Right lobe of liver (tissue), 6 donors: ENCODE measurements at regions not wholly inside any gene's neighbourhood (a gene's known extent, or its start where the extent isn't known, plus 50 kb on each side); places are given as distances from the start of the nearest gene placed in this dataset.

Experiments used
- ATAC-seq, 4 donors: fragments of 200-7000 bp; cut with Tn5 transposase; one replicate each; pipeline ENCODE4 v1.9.1; 2020; ENCODE audit warnings: mild to moderate bottlenecking in 4 of 4, moderate library complexity in 4 of 4
- DNase-seq, 3 donors: peaks; one replicate each; pipeline ENCODE4 v3.0.0-alpha.2; 2020
- H3K27ac ChIP-seq, 3 donors: fragments of 200-600 bp; one replicate each; pipeline ENCODE4 v1.8.0; 2022
- H3K27me3 ChIP-seq, 2 donors: fragments of 200-600 bp; one replicate each; pipeline ENCODE4 v1.8.0; 2022
- H3K36me3 ChIP-seq, 4 donors: fragments of 200-600 bp; sonication (generic) in 1 of 4; one replicate each; pipeline versions ENCODE4 v1.5.1 to v1.8.0; 2017 to 2022; ENCODE audit warnings: control low read depth in 1 of 4
- H3K4me1 ChIP-seq, 4 donors: fragments of 200-600 bp; sonication (generic) in 1 of 4; one replicate each; pipeline versions ENCODE4 v1.5.1 to v1.8.0; 2017 to 2022; ENCODE audit warnings: control low read depth in 1 of 4
- H3K4me3 ChIP-seq, 3 donors: fragments of 200-600 bp; one replicate each; pipeline ENCODE4 v1.8.0; 2022
- H3K9me3 ChIP-seq, 4 donors: fragments of 200-600 bp; sonication (generic) in 1 of 4; one replicate each; pipeline versions ENCODE4 v1.5.1 to v1.8.0; 2017 to 2022; ENCODE audit warnings: control low read depth in 1 of 4
- CTCF ChIP-seq, 4 donors: fragments of 200-600 bp in 3 of 4; fragments of 450-650 bp in 1 of 4; IDR thresholded peaks; one replicate each; pipeline versions ENCODE4 v1.5.1 to v1.8.0; 2016 to 2022; ENCODE audit warnings: antibody characterized with exemption in 4 of 4, mild to moderate bottlenecking in 2 of 4
- POLR2A ChIP-seq: fragments of 450-650 bp; IDR thresholded peaks from one replicate; pipeline ENCODE4 v1.6.1; 2017; ENCODE audit warnings: antibody characterized with exemption, mild to moderate bottlenecking
- WGBS: methylation state at CpG from one replicate; pipeline ENCODE4 v1.1.6; 2018; ENCODE audit warnings: low coverage, low lambda C conversion rate; ENCODE audit not compliant: insufficient coverage; ENCODE audit errors: missing lambda C conversion rate; 5-methylcytosine and 5-hydroxymethylcytosine counted together
- intact Hi-C, 2 donors: fragments of 100-400 bp; cut with DNase I; formaldehyde crosslinking; loops; one replicate each; pipeline versions ENCODE4 v1.11.2 to v1.14.1; 2022
- donor health status: DM: no; HTN: yes; CAD: no.
- donor health status: DM: no; HTN: no; CAD: no.
- donor health status: DM: no; HTN: no; CAD: no.
- donor health status: DM: no; HTN: yes; CAD: no.
- donor health status: DM: no; HTN: yes; CAD: no.

- no peaks in the 10 kb centered on the region for H3K4me1 ChIP-seq
- DNase-seq: no peak
- intact Hi-C loops: no loop called here
- no peak overlapping the region for H3K27ac ChIP-seq
- H3K36me3 ChIP-seq: no peaks in the 10 kb centered on the region
- no peaks in the 10 kb centered on the region for H3K27me3 ChIP-seq
- H3K9me3 ChIP-seq: no peaks in the 10 kb centered on the region
- no peak overlapping the region for H3K4me3 ChIP-seq
- no peak for ATAC-seq
- TF ChIP-seq POLR2A (no peak), CTCF (IDR thresholded peaks at IDR 0.05) (no peak)
- 73% methylated on average over 2 of the region's 2 CpGs for WGBS
Observed at GRCh38 chr9:1366276-1366675, 316.1 kb downstream of the DMRT2 start.

GRCh38 chr9:1369297-1369696, 319.1 kb downstream of the DMRT2 start:
- ATAC-seq (no peak), DNase-seq (no peak)
- no peak overlapping the region for H3K27ac ChIP-seq
- H3K9me3 ChIP-seq: no peaks in the 10 kb centered on the region
- WGBS: 100% methylated on average over 1 of the region's 1 CpG
- no peaks in the 10 kb centered on the region for H3K36me3 ChIP-seq
- H3K4me3 ChIP-seq: no peak overlapping the region
- TF ChIP-seq CTCF (IDR thresholded peaks at IDR 0.05) (no peak), POLR2A (no peak)
- intact Hi-C loops: no loop called here
- H3K27me3 ChIP-seq: no peaks in the 10 kb centered on the region
- H3K4me1 ChIP-seq: no peaks in the 10 kb centered on the region

- DNase-seq (no peak), ATAC-seq (no peak)
- Histone ChIP-seq H3K27me3 (no peaks in the 10 kb centered on the region), H3K9me3 (no peaks in the 10 kb centered on the region), H3K4me3 (no peak overlapping the region), H3K27ac (no peak overlapping the region), H3K36me3 (no peaks in the 10 kb centered on the region), H3K4me1 (no peaks in the 10 kb centered on the region)
- WGBS: 39% methylated on average over 5 of the region's 5 CpGs
- intact Hi-C loops: no loop called here
- TF ChIP-seq CTCF (IDR thresholded peaks at IDR 0.05) (no peak), POLR2A (no peak)
Observed at GRCh38 chr9:1373445-1373844, 323.3 kb downstream of the DMRT2 start.

GRCh38 chr9:1383899-1384455, 333.8 kb downstream of the DMRT2 start:
- no peak for ATAC-seq

More at GRCh38 chr9:1383899-1384455, 333.8 kb downstream of the DMRT2 start:
- DNase-seq: no peak
- no peak for TF ChIP-seq POLR2A
- TF ChIP-seq CTCF (IDR thresholded peaks at IDR 0.05): no peak
- no peak overlapping the region for H3K4me3 ChIP-seq
- H3K27me3 ChIP-seq: no peaks in the 10 kb centered on the region
- H3K4me1 ChIP-seq: no peaks in the 10 kb centered on the region
- no peaks in the 10 kb centered on the region for H3K9me3 ChIP-seq
- no peak overlapping the region for H3K27ac ChIP-seq
- 54% methylated on average over 4 of the region's 4 CpGs for WGBS
- H3K36me3 ChIP-seq: no peaks in the 10 kb centered on the region
- intact Hi-C loops: no loop called here
